Middle frontal gyrus (tissue), 1 donor: ENCODE measurements at regions not wholly inside any gene's neighbourhood (a gene's known extent, or its start where the extent isn't known, plus 50 kb on each side); places are given as distances from the start of the nearest gene placed in this dataset.

ENCODE experiments used
- DNase-seq: peaks from one replicate; pipeline ENCODE4 v3.0.0-alpha.2; 2015; ENCODE audit warnings: low spot score; ENCODE audit errors: extremely low spot score

DNA sequence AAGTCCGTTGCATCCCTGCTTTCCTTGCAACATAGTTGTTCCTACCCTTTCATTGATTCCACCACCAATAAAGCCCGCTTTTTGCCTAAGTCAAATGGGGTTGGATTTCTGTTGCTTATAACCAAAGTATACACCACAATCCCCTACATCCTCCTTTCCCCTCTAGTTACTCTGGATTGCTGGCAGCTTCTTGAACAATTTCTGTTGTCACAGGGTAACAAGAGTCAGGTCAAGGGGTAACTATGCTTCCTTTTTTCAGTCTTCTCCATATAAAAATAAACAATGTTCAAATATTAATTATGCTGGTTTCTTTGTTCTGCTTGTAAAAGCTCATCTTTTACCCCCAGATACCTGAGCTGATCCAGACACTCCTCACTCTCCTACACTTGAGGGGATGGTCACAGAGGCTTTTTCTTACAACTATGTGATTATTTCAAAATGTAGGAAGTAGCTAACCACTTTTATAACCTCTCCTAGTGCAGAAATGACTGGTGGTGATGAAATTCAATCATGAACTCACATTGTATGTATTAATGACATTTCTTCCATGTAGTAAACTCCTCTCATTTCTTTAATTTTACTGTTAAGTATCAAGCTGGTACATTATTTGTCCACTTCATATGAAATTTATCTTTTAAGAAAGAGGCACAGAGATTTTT lies 136.5 kb downstream of the SNX18 start:
- no peak for DNase-seq

DNA sequence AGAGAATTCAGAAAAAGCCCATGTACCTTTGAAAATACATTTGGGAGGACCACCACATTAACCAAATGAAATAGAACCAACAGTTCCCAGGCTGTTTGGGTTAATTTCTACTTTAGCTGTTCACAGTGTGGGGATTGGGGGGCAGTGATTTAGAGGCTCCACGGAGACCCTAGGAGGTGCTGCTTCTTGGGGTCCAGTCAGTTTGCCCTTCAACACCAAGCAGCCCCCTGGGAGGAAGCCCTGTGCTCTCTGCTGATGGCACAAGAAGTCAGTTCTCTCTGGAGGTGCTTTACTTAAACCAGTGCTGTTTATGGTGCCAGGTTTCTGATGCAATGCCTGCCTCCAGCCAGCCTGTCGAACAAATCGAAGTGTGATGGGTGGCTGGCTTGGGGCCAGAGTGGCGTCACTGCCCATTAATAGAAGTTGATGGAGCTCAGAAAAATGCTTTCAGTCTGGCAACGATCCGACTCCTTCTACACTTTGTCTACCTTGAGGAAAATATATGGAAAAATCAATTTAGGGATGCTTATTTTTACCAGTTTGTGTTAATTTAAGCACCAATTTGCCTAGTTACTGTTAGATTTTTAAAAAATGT lies 134.0 kb downstream of the SNX18 start:
- DNase-seq: no peak

DNA sequence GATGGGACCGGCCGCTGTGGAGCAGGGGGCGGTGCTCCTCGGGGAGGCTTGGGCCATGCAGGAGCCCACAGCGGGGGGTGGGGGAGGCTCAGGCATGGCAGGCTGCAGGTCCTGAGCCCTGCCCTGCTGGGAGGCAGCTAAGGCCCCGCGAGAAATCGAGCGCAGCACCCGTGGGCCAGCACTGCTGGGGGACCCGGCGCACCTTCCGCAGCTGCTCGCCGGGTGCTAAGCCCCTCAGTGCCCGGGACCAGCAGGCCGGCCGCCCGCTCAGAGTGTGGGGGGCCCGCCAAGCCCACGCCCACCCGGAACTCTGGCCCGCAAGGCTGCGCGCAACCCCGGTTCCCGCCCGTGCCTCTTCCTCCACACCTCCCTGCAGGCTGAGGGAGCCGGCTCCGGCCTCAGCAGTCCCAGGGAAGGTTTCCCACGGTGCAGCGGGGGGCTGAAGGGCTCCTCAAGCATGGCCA lies 131.5 kb downstream of the SNX18 start:
- DNase-seq: no peak

DNA sequence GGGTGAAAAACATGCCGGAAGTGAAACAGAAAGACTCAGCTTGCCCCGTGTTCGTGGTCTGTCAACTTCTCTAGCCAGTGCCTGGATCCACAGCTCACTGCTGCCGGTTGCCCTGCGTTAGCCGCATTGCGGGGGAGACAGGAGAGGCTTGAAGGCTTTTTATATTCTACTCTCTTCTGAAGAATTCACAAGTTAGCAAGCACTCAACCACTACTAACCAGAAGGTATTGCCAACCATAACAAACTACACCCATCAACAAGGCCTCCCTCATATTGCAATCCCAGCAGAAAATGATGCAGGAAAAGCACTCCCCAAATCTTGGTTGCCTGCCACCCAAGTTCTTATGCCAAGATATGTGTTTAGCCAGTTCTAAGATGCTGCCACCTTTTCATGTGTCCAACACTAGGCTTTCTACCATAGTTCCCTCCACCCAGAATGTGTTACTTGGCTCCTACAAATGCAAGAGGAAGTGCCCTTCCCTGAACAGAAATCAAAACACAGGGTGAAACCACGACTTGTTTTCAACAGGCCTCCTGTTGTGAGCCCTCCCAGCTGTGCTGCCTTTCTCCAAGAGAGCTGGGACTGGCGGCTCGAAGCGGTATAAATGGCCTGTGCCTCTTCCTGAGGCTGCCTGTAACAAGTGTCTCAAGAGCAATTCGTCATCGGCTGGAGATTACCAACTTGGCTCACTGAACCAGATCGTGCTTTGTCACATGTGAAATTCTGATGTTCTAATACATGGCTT lies 129.0 kb downstream of the SNX18 start:
- no peak for DNase-seq

DNA sequence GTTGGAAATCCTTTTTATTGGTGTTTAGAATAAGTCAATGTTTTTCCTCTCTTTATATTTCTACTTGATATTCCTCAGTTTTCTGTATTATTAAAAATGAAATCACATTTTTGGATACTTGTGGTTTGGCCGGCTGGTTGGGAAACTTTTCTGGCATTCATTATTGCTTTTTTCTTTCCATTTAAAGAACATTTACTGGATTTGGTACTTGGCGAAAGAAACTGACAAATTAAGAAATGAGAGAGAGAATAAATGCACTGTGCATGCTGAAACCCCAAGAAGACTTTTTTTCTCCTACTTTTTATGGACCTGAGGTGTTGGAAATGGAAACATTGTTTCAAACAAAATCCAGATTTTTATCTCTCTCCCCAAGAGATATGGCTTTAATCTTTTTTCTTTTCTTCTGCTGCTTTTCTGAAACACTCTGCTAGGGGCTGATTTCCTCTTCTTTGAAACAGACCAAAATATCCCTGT lies 128.4 kb downstream of the SNX18 start:
- DNase-seq: no peak

DNA sequence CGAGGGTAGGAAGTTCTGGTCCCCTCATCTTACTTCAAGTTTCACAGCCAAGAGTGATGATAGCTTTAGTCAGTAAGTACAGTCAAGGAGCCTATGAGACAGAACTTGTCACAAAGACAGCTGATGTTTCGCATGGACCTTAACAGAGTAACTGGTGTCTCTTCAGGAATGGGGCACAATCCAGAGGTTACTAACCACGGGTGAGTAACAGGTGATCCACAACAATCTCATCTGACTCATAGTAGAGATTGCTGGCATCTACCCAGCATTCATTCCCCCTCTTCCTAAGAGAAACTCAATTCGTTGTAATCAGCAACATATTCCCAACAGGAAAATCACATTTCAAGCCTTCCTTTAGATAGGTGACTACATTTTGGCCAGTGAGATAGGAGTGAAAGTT lies 126.7 kb downstream of the SNX18 start:
- no peak for DNase-seq

DNA sequence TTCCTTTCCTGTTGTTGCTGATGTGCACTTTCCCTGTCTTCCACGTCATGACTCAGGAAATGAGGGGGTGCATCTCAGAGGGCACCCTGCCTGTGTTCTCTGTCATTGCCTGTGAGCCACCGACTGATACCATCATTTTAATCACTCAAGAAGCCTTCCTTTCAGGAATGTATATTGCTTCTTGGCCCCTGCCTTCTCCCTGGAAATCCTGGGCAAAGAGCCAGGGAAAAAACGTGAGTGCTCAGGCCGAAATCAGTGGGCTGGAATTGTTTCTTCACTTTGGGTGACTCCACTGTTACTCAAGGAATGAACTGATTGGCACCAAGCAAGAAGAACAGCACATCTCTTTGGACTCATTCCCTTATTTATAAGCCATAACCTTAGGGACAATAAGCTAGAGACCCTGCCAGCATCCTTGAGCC lies 126.1 kb downstream of the SNX18 start:
- no peak for DNase-seq

- no peak for DNase-seq
Measured at GRCh38 chr5:54639621-54640020, 122.1 kb downstream of the SNX18 start.

DNA sequence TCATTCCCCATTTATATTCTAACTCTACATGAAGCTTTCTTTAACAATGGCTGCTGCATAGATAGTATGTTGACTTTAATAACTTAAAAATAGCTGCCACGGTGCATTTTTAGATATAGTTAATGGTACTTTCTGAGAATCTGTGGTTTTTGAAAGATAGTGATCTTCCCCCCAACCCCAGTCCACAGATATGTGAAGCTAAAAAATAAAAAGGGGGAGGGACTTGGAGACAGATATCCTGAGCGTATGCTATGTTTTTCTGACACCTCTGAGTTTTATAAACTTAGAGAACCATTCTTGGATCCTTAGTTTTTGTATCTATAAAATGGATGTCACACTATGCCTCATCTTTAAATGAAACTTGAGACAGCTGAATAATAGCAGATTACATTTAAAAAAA lies 120.5 kb downstream of the SNX18 start:
- DNase-seq: no peak

DNA sequence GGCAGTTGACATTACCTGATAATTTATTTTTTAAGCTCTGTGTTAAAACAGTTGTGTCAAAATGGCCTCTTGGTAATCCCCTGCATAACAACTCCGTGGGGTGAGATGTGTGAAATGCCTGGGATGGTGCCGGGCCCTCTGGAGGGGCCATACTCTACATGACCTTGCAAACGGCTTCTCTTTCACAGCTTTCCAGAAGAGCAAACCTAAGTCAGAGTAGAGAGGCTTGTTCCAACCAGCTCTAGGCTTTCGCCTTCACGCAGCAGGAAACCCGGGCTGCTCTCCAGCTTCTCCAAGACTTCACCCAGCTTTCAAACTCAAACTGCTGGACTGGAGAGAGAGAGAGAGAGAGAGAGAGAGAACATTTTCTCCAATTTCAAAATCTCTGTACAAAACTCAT lies 120.1 kb downstream of the SNX18 start:
- no peak for DNase-seq

DNA sequence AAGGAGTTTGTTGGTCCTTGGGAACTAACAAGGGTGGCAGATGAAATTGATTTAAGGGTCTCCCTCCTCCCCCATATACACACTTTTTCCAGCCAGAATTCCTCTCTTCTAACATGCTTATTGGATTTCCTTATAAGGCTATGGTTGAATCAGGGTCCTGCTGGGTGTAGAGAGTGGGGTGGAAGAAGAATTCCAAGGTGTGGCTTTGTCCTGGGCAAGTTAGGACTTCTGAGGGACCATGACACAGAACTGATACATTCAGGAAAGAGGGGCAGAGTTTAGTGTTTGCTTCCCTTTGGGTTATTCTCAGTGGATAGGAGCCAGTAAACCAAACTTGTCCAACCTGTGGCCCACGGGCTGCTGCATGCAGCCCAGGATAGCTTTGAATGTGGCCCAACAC lies 116.5 kb downstream of the SNX18 start:
- DNase-seq: no peak

- peak; percentile 22 for DNase-seq
Measured at GRCh38 chr5:54632131-54632701, 114.7 kb downstream of the SNX18 start.

- no peak for DNase-seq
Measured at GRCh38 chr5:54630738-54631359, 113.3 kb downstream of the SNX18 start.

- no peak for DNase-seq
Measured at GRCh38 chr5:54629115-54629514, 111.6 kb downstream of the SNX18 start.

- DNase-seq: no peak
Measured at GRCh38 chr5:54628050-54628449, 110.5 kb downstream of the SNX18 start.

DNA sequence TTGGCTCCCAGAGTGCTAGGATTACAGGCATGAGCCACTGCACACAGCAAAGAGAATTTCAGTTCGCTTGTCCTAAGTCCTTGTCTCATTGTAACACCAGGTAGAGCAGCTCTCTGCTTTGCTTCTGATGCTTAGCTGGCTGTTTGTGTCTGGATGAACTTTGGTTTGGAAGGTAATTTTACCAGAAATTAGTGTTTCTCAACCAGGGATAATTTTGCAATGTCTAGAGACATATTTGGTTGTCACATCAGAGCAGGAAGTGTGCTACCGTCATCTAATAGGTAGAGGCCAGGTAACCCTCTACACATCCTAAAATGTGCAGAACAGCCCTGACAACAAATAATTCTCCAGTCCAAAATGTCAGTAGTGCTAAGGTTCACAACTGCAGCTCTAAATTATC lies 108.8 kb downstream of the SNX18 start:
- DNase-seq: no peak

- no peak for DNase-seq
Measured at GRCh38 chr5:54624805-54625568, 107.4 kb downstream of the SNX18 start.

- no peak for DNase-seq
Measured at GRCh38 chr5:54621709-54622108, 104.2 kb downstream of the SNX18 start.

- DNase-seq: no peak
Measured at GRCh38 chr5:54621048-54621447, 103.5 kb downstream of the SNX18 start.

DNA sequence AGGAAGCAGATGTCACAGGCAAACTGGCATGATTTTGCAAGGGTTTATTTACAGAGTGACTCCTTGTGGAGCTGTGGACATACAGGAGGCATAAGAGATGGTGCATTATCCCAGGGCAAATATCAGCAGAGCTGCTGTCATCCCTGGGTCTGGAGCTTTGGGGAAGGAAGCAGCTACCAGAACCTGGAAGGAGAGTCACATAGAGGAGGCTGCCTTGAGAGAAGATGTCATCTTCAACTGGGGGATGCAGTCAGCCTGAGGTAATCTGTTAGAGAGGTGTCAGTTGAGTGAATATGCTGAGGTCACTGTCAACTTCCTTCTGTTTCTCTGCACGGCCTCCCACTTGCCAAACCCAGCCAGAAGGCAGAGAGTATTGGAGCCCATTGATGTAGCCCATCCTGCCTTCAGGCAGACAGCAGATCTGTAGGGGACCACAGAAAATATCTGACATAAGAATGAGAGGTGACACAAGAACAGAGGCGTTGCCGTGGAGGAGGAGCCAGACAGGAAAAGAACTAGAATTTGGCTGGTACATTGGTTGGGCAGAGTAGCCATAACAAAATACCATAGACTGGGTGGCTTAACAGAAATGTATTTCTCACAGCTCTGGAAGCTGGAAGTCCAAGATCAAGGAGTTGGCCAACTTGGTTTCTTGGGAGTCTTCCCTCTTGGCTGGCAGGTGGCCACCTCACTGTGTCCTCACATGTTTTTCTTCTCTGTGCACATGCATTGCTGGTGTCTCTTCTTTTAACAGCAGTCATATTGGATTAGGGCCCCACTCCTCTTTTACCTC lies 102.8 kb downstream of the SNX18 start:
- DNase-seq: no peak
